ENCODE measurements at regions not wholly inside any gene's neighbourhood (a gene's known extent, or its start where the extent isn't known, plus 50 kb on each side); places are given as distances from the start of the nearest gene placed in this dataset.

GRCh38 chr2:147363181-147363580 is 481.6 kb upstream of the ACVR2A start:
- Histone ChIP-seq H3K36me3 (ENCODE audit: low read depth) (no peaks in the 10 kb centered on the region), H3K79me2 (ENCODE audit: low read depth) (no peaks in the 10 kb centered on the region), H3K27ac (no peak overlapping the region), H3K27me3 (ENCODE audit: insufficient read depth, low read depth) (no peaks in the 10 kb centered on the region), H3K9me2 (ENCODE audit: insufficient read depth) (no peaks in the 10 kb centered on the region), H3K4me1 (replicated peaks; ENCODE audit: insufficient read depth) (no peaks in the 10 kb centered on the region), H3F3A (ENCODE audit: insufficient read depth, low read depth) (no peaks in the 10 kb centered on the region), H3K4me2 (no peak overlapping the region), H3K9me3 (ENCODE audit: insufficient read depth, low read depth) (no peaks in the 10 kb centered on the region), H2AFZ (no peak overlapping the region), H4K20me1 (ENCODE audit: insufficient read depth) (no peaks in the 10 kb centered on the region), H3K4me3 (no peak overlapping the region)
- no peak for DNase-seq
- no TSS peak for BruUV-seq (replicated peaks)
- CTCF ChIA-PET: no interaction called here
- intact Hi-C loops (cut with micrococcal nuclease; ENCODE audit: unreplicated experiment): no loop called here
- POLR2A ChIA-PET (ENCODE audit: unreplicated experiment): no interaction called here
- TF ChIP-seq EZH2 (IDR thresholded peaks at IDR 0.05; ENCODE audit: low read depth): no peak
- TF ChIP-seq, protein P1, sequence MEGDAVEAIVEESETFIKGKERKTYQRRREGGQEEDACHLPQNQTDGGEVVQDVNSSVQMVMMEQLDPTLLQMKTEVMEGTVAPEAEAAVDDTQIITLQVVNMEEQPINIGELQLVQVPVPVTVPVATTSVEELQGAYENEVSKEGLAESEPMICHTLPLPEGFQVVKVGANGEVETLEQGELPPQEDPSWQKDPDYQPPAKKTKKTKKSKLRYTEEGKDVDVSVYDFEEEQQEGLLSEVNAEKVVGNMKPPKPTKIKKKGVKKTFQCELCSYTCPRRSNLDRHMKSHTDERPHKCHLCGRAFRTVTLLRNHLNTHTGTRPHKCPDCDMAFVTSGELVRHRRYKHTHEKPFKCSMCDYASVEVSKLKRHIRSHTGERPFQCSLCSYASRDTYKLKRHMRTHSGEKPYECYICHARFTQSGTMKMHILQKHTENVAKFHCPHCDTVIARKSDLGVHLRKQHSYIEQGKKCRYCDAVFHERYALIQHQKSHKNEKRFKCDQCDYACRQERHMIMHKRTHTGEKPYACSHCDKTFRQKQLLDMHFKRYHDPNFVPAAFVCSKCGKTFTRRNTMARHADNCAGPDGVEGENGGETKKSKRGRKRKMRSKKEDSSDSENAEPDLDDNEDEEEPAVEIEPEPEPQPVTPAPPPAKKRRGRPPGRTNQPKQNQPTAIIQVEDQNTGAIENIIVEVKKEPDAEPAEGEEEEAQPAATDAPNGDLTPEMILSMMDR (conservative IDR thresholded peaks at IDR 0.05): no peak

- ChIA-PET POLR2A (ENCODE audit: unreplicated experiment) (no interaction called here), CTCF (no interaction called here)
- H4K20me1 ChIP-seq (ENCODE audit: insufficient read depth): no peaks in the 10 kb centered on the region
- no peaks in the 10 kb centered on the region for H3K79me2 ChIP-seq (ENCODE audit: low read depth)
- H3F3A ChIP-seq (ENCODE audit: insufficient read depth, low read depth): no peaks in the 10 kb centered on the region
- H3K4me1 ChIP-seq (replicated peaks; ENCODE audit: insufficient read depth): no peaks in the 10 kb centered on the region
- TF ChIP-seq, protein P1 (conservative IDR thresholded peaks at IDR 0.05): no peak
- no peak for TF ChIP-seq EZH2 (IDR thresholded peaks at IDR 0.05; ENCODE audit: low read depth)
- H3K27me3 ChIP-seq (ENCODE audit: insufficient read depth, low read depth): no peaks in the 10 kb centered on the region
- no peak overlapping the region for H3K4me3 ChIP-seq
- BruUV-seq (replicated peaks): no TSS peak
- intact Hi-C loops (cut with micrococcal nuclease; ENCODE audit: unreplicated experiment): no loop called here
- no peaks in the 10 kb centered on the region for H3K36me3 ChIP-seq (ENCODE audit: low read depth)
- no peaks in the 10 kb centered on the region for H3K9me2 ChIP-seq (ENCODE audit: insufficient read depth)
- no peak overlapping the region for H2AFZ ChIP-seq
- DNase-seq: no peak
- H3K27ac ChIP-seq: no peak overlapping the region
- no peak overlapping the region for H3K4me2 ChIP-seq
- no peaks in the 10 kb centered on the region for H3K9me3 ChIP-seq (ENCODE audit: insufficient read depth, low read depth)
Observed at GRCh38 chr2:147358375-147358774, 486.5 kb upstream of the ACVR2A start.

- CTCF ChIA-PET: no interaction called here
Observed at GRCh38 chr2:147356157-147356556, 488.7 kb upstream of the ACVR2A start.

More at GRCh38 chr2:147356157-147356556, 488.7 kb upstream of the ACVR2A start:
- no peaks in the 10 kb centered on the region for H3F3A ChIP-seq (ENCODE audit: insufficient read depth, low read depth)
- H2AFZ ChIP-seq: no peak overlapping the region
- TF ChIP-seq, protein P1 (conservative IDR thresholded peaks at IDR 0.05): no peak
- no peak for TF ChIP-seq EZH2 (IDR thresholded peaks at IDR 0.05; ENCODE audit: low read depth)
- intact Hi-C loops (cut with micrococcal nuclease; ENCODE audit: unreplicated experiment): no loop called here
- no peaks in the 10 kb centered on the region for H3K4me1 ChIP-seq (replicated peaks; ENCODE audit: insufficient read depth)
- H3K4me3 ChIP-seq: no peak overlapping the region
- no peaks in the 10 kb centered on the region for H4K20me1 ChIP-seq (ENCODE audit: insufficient read depth)
- no peak overlapping the region for H3K4me2 ChIP-seq
- H3K27me3 ChIP-seq (ENCODE audit: insufficient read depth, low read depth): no peaks in the 10 kb centered on the region
- POLR2A ChIA-PET (ENCODE audit: unreplicated experiment): no interaction called here
- no TSS peak for BruUV-seq (replicated peaks)
- no peaks in the 10 kb centered on the region for H3K9me2 ChIP-seq (ENCODE audit: insufficient read depth)
- H3K27ac ChIP-seq: no peak overlapping the region
- no peaks in the 10 kb centered on the region for H3K9me3 ChIP-seq (ENCODE audit: insufficient read depth, low read depth)
- H3K36me3 ChIP-seq (ENCODE audit: low read depth): no peaks in the 10 kb centered on the region
- DNase-seq: no peak
- H3K79me2 ChIP-seq (ENCODE audit: low read depth): no peaks in the 10 kb centered on the region
